Esophagus muscularis mucosa (tissue), 4 donors: ENCODE measurements at regions not wholly inside any gene's neighbourhood (a gene's known extent, or its start where the extent isn't known, plus 50 kb on each side); places are given as distances from the start of the nearest gene placed in this dataset.

Experiments used
- DNase-seq: peaks from one replicate; pipeline ENCODE4 v3.0.0-alpha.2; 2017; ENCODE audit errors: extremely low spot score
- H3K27ac ChIP-seq, 4 donors: fragments of 200-600 bp; sonication (generic); replicated peaks in 1 of 4; 1 replicate in 3 of 4; 2 replicates in 1 of 4; pipeline ENCODE4 v1.5.1; 2016 to 2019; ENCODE audit warnings: mild to moderate bottlenecking in 1 of 4
- H3K27me3 ChIP-seq, 4 donors: fragments of 200-600 bp; sonication (generic); one replicate each; pipeline versions ENCODE4 v1.5.1 to v1.6.0; 2016 to 2019
- H3K36me3 ChIP-seq, 4 donors: fragments of 200-600 bp; sonication (generic); one replicate each; pipeline ENCODE4 v1.5.1; 2016 to 2019
- H3K4me1 ChIP-seq, 4 donors: fragments of 200-600 bp; sonication (generic); one replicate each; pipeline ENCODE4 v1.5.1; 2016 to 2019
- H3K4me3 ChIP-seq, 4 donors: fragments of 200-600 bp; sonication (generic); 1 replicate in 2 of 4; 2 replicates in 2 of 4; pipeline ENCODE4 v1.5.1; 2016 to 2019; ENCODE audit warnings: mild to moderate bottlenecking in 4 of 4, moderate library complexity in 1 of 4
- H3K9me3 ChIP-seq, 4 donors: fragments of 200-600 bp; sonication (generic); 1 replicate in 3 of 4; 2 replicates in 1 of 4; pipeline ENCODE4 v1.5.1; 2016 to 2019
- CTCF ChIP-seq, 3 experiments: fragments of 200-600 bp in 2 of 3; fragments of 450-650 bp in 1 of 3; sonication (generic) in 2 of 3; IDR thresholded peaks; one replicate each; pipeline ENCODE4 v1.5.1; 2017 to 2019; ENCODE audit warnings: antibody characterized with exemption in 3 of 3, mild to moderate bottlenecking in 2 of 3, moderate library complexity in 1 of 3
- EP300 ChIP-seq: sonication (generic); formaldehyde crosslinking; IDR thresholded peaks from one replicate; pipeline ENCODE4 v1.6.1; 2017; ENCODE audit warnings: antibody characterized with exemption
- POLR2A ChIP-seq: fragments of 450-650 bp; IDR thresholded peaks from one replicate; pipeline ENCODE4 v1.6.1; 2017; ENCODE audit warnings: antibody characterized with exemption, moderate library complexity, mild to moderate bottlenecking, low read depth
- POLR2AphosphoS5 ChIP-seq, 2 donors: sonication (generic); formaldehyde crosslinking; IDR thresholded peaks; one replicate each; pipeline ENCODE4 v1.6.1; 2017; ENCODE audit warnings: antibody characterized with exemption in 2 of 2
- WGBS: methylation state at CpG from one replicate; pipeline ENCODE4 v1.1.5; 2018; 5-methylcytosine and 5-hydroxymethylcytosine counted together
- intact Hi-C: fragments of 100-400 bp; cut with DNase I; formaldehyde crosslinking; loops from one replicate; pipeline ENCODE4 v1.15.1; 2023

DNA sequence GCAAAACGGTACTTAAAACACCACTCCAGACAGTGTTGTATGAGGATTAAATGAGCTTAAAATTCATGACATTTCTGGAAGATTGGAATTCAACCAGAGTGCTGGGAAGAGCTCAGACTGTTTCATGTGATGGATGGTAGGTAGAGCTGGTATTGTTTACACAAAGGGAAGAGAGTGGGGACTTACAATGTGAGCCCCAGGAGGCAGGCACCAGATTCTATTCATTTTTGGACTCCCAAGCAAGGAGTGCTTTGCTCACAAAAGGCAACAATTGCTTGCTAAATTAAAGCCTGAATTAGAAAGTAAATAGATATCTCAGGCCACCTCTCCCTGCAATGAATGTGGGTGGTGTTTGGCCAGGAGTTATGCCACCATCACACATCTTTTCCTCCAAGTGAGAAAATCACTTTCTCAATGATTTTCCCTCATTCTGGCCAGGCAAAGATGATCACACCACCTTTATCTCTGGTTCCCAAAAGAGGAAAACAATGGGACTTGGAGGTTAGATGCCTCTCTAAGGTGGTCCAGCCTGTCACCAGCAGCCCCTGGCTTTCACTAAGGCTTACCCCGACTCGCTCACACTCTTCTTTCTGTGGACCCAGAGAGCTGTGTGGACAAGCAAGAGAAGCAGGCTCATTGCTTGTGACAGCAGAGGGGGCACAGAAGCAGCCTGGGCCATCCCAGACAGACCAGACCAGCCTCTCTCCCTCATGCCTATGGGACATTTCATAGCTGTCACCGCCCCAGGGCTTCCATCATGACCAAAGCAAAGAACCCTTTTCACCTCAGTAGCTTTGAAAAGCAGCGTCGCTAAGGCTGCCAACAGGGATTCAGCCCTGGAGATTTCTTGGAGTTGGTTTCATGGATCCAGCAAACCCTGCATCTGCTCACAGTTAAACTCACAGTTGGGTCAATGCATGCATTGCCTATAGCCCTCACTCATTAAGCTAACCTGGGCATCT lies 63.5 kb upstream of the DRD2 start:
- intact Hi-C loops, result loop anchor here (10.0 kb wide), 1 partner anchor 196 kb away; no protein-coding TSS in a partner anchor

DNA sequence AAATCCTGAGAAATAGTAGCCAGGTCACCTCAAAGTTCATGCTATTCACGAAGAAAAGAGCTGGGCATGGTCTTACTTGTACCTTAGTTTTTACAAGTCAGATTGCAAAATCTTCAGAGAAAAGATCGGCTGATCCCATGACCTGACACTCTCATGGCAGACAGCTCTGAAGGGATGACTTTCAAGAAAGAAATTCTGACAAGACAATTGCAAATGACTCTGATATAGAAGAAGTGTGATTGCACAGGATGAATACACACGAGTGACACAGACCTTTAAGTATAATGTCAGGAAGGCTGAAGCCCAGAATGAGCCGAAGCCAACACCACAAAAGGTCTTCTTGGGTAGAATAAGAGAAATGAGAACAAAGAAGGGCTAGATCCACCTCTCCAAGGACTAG lies 59.4 kb upstream of the DRD2 start:
- Histone ChIP-seq H3K36me3 (no peaks in the 10 kb centered on the region), H3K4me1 (peaks cover 0 to 6% (median 0%) of the 10 kb centered on the region in 4 donors), H3K9me3 (no peaks in the 10 kb centered on the region), H3K27me3 (peaks cover 0 to 15% (median 0%) of the 10 kb centered on the region in 4 donors), H3K4me3 (no peak overlapping the region), H3K27ac (no peak overlapping the region)
- intact Hi-C loops, result loop anchor here (10.0 kb wide), 1 partner anchor 200 kb away; no protein-coding TSS in a partner anchor
- no peak for DNase-seq
- WGBS, result 77% methylated on average over 4 of the region's 4 CpGs
- TF ChIP-seq CTCF (IDR thresholded peaks at IDR 0.05), result no peak
- no peak for TF ChIP-seq EP300
- TF ChIP-seq POLR2AphosphoS5 (IDR thresholded peaks at IDR 0.05), result no peak
- TF ChIP-seq POLR2A, result no peak

More for the DNA sequence above, 63.5 kb upstream of the DRD2 start:
- Histone ChIP-seq H3K27me3 (no peaks in the 10 kb centered on the region), H3K9me3 (no peaks in the 10 kb centered on the region), H3K36me3 (no peaks in the 10 kb centered on the region), H3K4me1 (no peaks in the 10 kb centered on the region), H3K4me3 (no peak overlapping the region), H3K27ac (no peak overlapping the region)
- no peak for TF ChIP-seq EP300
- no peak for TF ChIP-seq CTCF (IDR thresholded peaks at IDR 0.05)
- no peak for TF ChIP-seq POLR2A
- no peak for TF ChIP-seq POLR2AphosphoS5 (IDR thresholded peaks at IDR 0.05)
- WGBS, result 76% methylated on average over 6 of the region's 6 CpGs
- no peak for DNase-seq

- Histone ChIP-seq H3K4me1 (peaks cover 0 to 6% (median 0%) of the 10 kb centered on the region in 4 donors), H3K4me3 (no peak overlapping the region), H3K36me3 (no peaks in the 10 kb centered on the region), H3K27ac (no peak overlapping the region), H3K9me3 (no peaks in the 10 kb centered on the region), H3K27me3 (peaks cover 0 to 15% (median 0%) of the 10 kb centered on the region in 4 donors)
- no peak for DNase-seq
- TF ChIP-seq CTCF (IDR thresholded peaks at IDR 0.05) (no peak), EP300 (no peak), POLR2AphosphoS5 (IDR thresholded peaks at IDR 0.05) (no peak)
- intact Hi-C loops, result loop anchor here (2.0 to 10.0 kb wide), 2 partner anchors 201 to 227 kb away; no protein-coding TSS in a partner anchor
- 100% methylated on average over 3 of the region's 4 CpGs for WGBS
These were observed 58.2 kb upstream of the DRD2 start for GRCh38 chr11:113533425-113533698.

DNA sequence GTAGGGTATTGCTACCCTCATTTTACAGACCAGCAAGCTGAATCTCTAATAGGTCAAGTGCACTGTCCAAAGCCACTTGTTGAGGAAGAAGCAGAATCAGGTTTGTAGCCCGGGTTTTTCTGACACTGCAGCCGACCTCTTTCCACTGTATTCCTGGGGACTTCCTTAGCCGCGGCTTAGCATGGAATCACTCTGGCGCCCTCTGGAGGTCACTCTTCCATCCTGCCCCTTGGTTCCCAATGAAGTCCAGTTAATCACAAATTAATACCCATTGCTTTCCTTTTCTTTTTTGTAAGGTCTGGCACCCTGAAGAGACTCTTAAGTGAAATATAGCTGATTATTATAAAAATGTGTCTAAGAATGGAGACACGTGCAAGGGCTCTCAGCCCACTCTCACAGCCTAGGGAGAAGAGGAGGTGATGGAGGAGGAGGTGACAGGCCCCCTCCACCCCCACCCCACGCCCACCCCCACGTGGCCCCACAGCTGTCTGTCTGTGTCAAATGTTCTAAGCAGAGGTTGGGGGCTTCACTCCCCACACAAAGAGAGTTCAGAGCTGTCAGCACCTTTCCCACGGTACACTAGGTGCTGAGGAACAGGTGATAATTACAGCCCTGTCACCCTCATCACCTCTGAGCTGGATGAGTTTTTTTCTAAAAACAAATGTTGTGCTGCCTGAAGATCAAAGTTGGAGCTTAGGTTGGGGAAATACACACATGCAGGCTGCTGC lies 57.7 kb upstream of the DRD2 start:
- no peak for DNase-seq
- Histone ChIP-seq H3K27ac (no peak overlapping the region), H3K4me1 (peaks cover 0 to 6% (median 0%) of the 10 kb centered on the region in 4 donors), H3K27me3 (peaks cover 0 to 15% (median 0%) of the 10 kb centered on the region in 4 donors), H3K4me3 (no peak overlapping the region), H3K9me3 (no peaks in the 10 kb centered on the region), H3K36me3 (no peaks in the 10 kb centered on the region)
- intact Hi-C loops, result loop anchor here (2.0 to 10.0 kb wide), 2 partner anchors 202 to 226 kb away; no protein-coding TSS in a partner anchor
- WGBS, result 10% methylated on average over 9 of the region's 9 CpGs
- TF ChIP-seq POLR2A (no peak), CTCF (IDR thresholded peaks at IDR 0.05) (peak; percentile 67 to 86 (median 75))
